PC-9 (cell line): ENCODE measurements at regions not wholly inside any gene's neighbourhood (a gene's known extent, or its start where the extent isn't known, plus 50 kb on each side); places are given as distances from the start of the nearest gene placed in this dataset.

Experiments
- BruUV-seq: library from RNA; stranded (reverse); fragments of 400-500 nt; replicated peaks from 2 replicates; lab custom pipeline; 2021; lab: Mats Ljungman, UMichigan
- CTCF ChIA-PET: fragments of 300-600 bp; sonication (Branson Sonifier 250); formaldehyde crosslinking; loops from one replicate; lab custom pipeline; 2022; ENCODE audit warnings: antibody characterized with exemption; lab: Charles Lee
- POLR2A ChIA-PET: fragments of 300-600 bp; sonication (Branson Sonifier 250); formaldehyde crosslinking; loops from one replicate; lab custom pipeline; 2022; ENCODE audit warnings: antibody characterized with exemption; ENCODE audit not compliant: unreplicated experiment; lab: Charles Lee
- DNase-seq, 2 experiments: peaks; one replicate each; pipeline versions ENCODE4 v3.0.0 to v3.0.0-alpha.2; 2015 to 2022; ENCODE audit warnings: mixed read lengths in 1 of 2
- H2AFZ ChIP-seq: fragments of 200-600 bp; sonication (generic); 2 replicates; pipeline ENCODE4 v1.8.1; 2017; ENCODE audit warnings: antibody characterized with exemption
- H3F3A ChIP-seq: fragments of 200-600 bp; sonication (generic); 2 replicates; pipeline ENCODE4 v1.8.1; 2017; ENCODE audit warnings: antibody characterized with exemption, mild to moderate bottlenecking, low read depth; ENCODE audit not compliant: insufficient read depth
- H3K27ac ChIP-seq: fragments of 200-600 bp; sonication (generic); 2 replicates; pipeline ENCODE4 v1.6.1; 2016; ENCODE audit warnings: mixed run types
- H3K27me3 ChIP-seq: fragments of 200-600 bp; sonication (generic); 2 replicates; pipeline ENCODE4 v1.6.1; 2016; ENCODE audit warnings: low read depth, mixed run types; ENCODE audit not compliant: insufficient read depth
- H3K36me3 ChIP-seq: fragments of 200-600 bp; sonication (generic); 2 replicates; pipeline ENCODE4 v1.6.1; 2016; ENCODE audit warnings: low read depth, mixed run types
- H3K4me1 ChIP-seq: fragments of 200-600 bp; sonication (generic); replicated peaks from 2 replicates; pipeline ENCODE4 v1.6.1; 2016; ENCODE audit warnings: mixed run types; ENCODE audit not compliant: insufficient read depth
- H3K4me2 ChIP-seq: fragments of 200-600 bp; sonication (generic); 2 replicates; pipeline ENCODE4 v1.6.1; 2017; ENCODE audit warnings: mixed run types
- H3K4me3 ChIP-seq: fragments of 200-600 bp; sonication (generic); 2 replicates; pipeline ENCODE4 v1.6.1; 2016; ENCODE audit warnings: mixed run types
- H3K79me2 ChIP-seq: fragments of 200-600 bp; sonication (generic); 2 replicates; pipeline ENCODE4 v1.6.1; 2017; ENCODE audit warnings: low read depth, mixed run types
- H3K9me2 ChIP-seq: fragments of 200-600 bp; sonication (generic); 2 replicates; pipeline ENCODE4 v1.8.1; 2017; ENCODE audit warnings: mild to moderate bottlenecking; ENCODE audit not compliant: insufficient read depth
- H3K9me3 ChIP-seq: fragments of 200-600 bp; sonication (generic); 2 replicates; pipeline ENCODE4 v1.8.1; 2016; ENCODE audit warnings: low read depth; ENCODE audit not compliant: insufficient read depth
- H4K20me1 ChIP-seq: fragments of 200-600 bp; sonication (generic); 2 replicates; pipeline ENCODE4 v1.8.1; 2017; ENCODE audit not compliant: insufficient read depth
- CTCF ChIP-seq: fragments of 200-600 bp; sonication (generic); conservative IDR thresholded peaks from 2 replicates; pipeline ENCODE4 v1.6.1; 2017; ENCODE audit warnings: mixed run types, antibody characterized with exemption, mild to moderate bottlenecking, moderate library complexity
- EZH2 ChIP-seq: fragments of 200-600 bp; sonication (generic); IDR thresholded peaks from 2 replicates; pipeline ENCODE4 v1.8.0; 2017; ENCODE audit warnings: antibody characterized with exemption, low read depth
- intact Hi-C: fragments of 100-400 bp; cut with micrococcal nuclease; formaldehyde crosslinking; loops from one replicate; pipeline ENCODE4 v1.10.0; 2022; ENCODE audit not compliant: unreplicated experiment

GRCh38 chr9:2481216-2481615 is 140.4 kb upstream of the VLDLR start:
- peaks cover 25% of the 10 kb centered on the region for H3K4me1 ChIP-seq
- H3F3A ChIP-seq = peaks cover 6% of the 10 kb centered on the region; the same call in 1 of the 2 replicates
- no peak overlapping the region for H2AFZ ChIP-seq
- H3K27me3 ChIP-seq = no peaks in the 10 kb centered on the region
- no peak for TF ChIP-seq CTCF
- TF ChIP-seq EZH2 = no peak
- no peak overlapping the region for H3K27ac ChIP-seq
- H3K4me2 ChIP-seq = no peak overlapping the region
- no peaks in the 10 kb centered on the region for H3K36me3 ChIP-seq
- H3K4me3 ChIP-seq = no peak overlapping the region
- intact Hi-C loops = no loop called here
- no peaks in the 10 kb centered on the region for H3K79me2 ChIP-seq
- no peaks in the 10 kb centered on the region for H4K20me1 ChIP-seq
- no peak for DNase-seq
- H3K9me3 ChIP-seq = no peaks in the 10 kb centered on the region
- ChIA-PET POLR2A (no interaction called here), CTCF (no interaction called here)
- no peaks in the 10 kb centered on the region for H3K9me2 ChIP-seq
- no TSS peak for BruUV-seq

DNA sequence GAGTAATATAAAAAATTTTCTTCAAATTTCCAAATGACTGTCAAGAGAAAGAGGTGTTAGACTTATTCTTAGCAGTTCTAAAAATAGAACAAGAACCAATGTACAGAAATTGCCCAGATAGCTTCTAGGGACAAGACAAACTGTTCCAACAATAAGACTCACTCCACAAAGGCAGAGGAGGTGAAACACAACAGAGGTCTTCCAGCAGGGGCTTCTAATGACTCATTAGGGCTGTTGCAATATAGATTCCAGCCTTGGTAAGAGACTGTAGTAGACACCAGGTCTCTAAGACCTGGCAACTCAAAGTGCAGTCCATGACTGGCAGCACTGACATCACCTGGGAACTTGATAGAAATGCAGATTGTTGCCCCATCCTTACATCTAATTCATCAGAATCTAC is 134.6 kb upstream of the VLDLR start:
- H3F3A ChIP-seq = no peaks in the 10 kb centered on the region
- H3K4me3 ChIP-seq = no peak overlapping the region
- H3K9me2 ChIP-seq = no peaks in the 10 kb centered on the region
- H3K4me2 ChIP-seq = no peak overlapping the region
- no peak overlapping the region for H3K27ac ChIP-seq
- H3K79me2 ChIP-seq = no peaks in the 10 kb centered on the region
- ChIA-PET CTCF (no interaction called here), POLR2A (no interaction called here)
- no peaks in the 10 kb centered on the region for H3K9me3 ChIP-seq
- intact Hi-C loops = no loop called here
- no peak for DNase-seq
- H3K4me1 ChIP-seq = no peaks in the 10 kb centered on the region
- TF ChIP-seq EZH2 (no peak), CTCF (no peak)
- BruUV-seq = no TSS peak
- H4K20me1 ChIP-seq = no peaks in the 10 kb centered on the region
- H3K27me3 ChIP-seq = no peaks in the 10 kb centered on the region
- H3K36me3 ChIP-seq = no peaks in the 10 kb centered on the region
- H2AFZ ChIP-seq = no peak overlapping the region

GRCh38 chr9:2489838-2490314 is 131.7 kb upstream of the VLDLR start:
- no peaks in the 10 kb centered on the region for H3K79me2 ChIP-seq
- H3F3A ChIP-seq = no peaks in the 10 kb centered on the region
- TF ChIP-seq CTCF (no peak), EZH2 (no peak)
- no peak overlapping the region for H3K4me3 ChIP-seq
- no peak overlapping the region for H2AFZ ChIP-seq
- H3K4me1 ChIP-seq = 0 out of 2 replicates have a peak, but pooled peaks cover 6% of the 10 kb centered on the region
- H3K27me3 ChIP-seq = no peaks in the 10 kb centered on the region
- no TSS peak for BruUV-seq
- DNase-seq = no peak
- no peaks in the 10 kb centered on the region for H4K20me1 ChIP-seq
- CTCF ChIA-PET = no interaction called here
- no peaks in the 10 kb centered on the region for H3K9me3 ChIP-seq
- intact Hi-C loops = no loop called here
- H3K4me2 ChIP-seq = no peak overlapping the region
- H3K9me2 ChIP-seq = no peaks in the 10 kb centered on the region
- no peaks in the 10 kb centered on the region for H3K36me3 ChIP-seq
- H3K27ac ChIP-seq = no peak overlapping the region
- POLR2A ChIA-PET = interaction anchor here (0.7 kb wide), 1 partner anchor 340 kb away, joined by 3 read pairs; no protein-coding TSS in a partner anchor
